Kidney (tissue), 13 donors: ENCODE measurements at regions not wholly inside any gene's neighbourhood (a gene's known extent, or its start where the extent isn't known, plus 50 kb on each side); places are given as distances from the start of the nearest gene placed in this dataset.

Experiments
- DNase-seq, 5 donors: peaks; one replicate each; pipeline ENCODE4 v3.0.0-alpha.2; 2013 to 2020
- FAIRE-seq: peaks from 2 replicates; lab custom pipeline; 2012; peaks lifted over from hg19 to GRCh38; lab: Jason Lieb, UNC
- H3K27ac ChIP-seq, 2 donors: one replicate each; pipeline ENCODE4 v1.7.0; 2013; ENCODE audit warnings: low read depth in 2 of 2, low read length in 2 of 2, inconsistent platforms in 1 of 2
- H3K27me3 ChIP-seq: one replicate; pipeline ENCODE4 v1.7.1; 2013; ENCODE audit warnings: low read length, inconsistent platforms; ENCODE audit not compliant: control insufficient read depth, insufficient read depth
- H3K36me3 ChIP-seq, 3 donors: one replicate each; pipeline versions ENCODE4 v1.7.0 to v1.7.1; 2013; ENCODE audit warnings: low read length in 3 of 3, control low read depth in 1 of 3, inconsistent platforms in 1 of 3; ENCODE audit not compliant: insufficient read depth in 3 of 3, control insufficient read depth in 2 of 3
- H3K4me1 ChIP-seq, 3 donors: one replicate each; pipeline versions ENCODE4 v1.7.0 to v1.7.1; 2013; ENCODE audit warnings: low read length in 3 of 3, inconsistent platforms in 1 of 3, low read depth in 1 of 3; ENCODE audit not compliant: control insufficient read depth in 2 of 3, insufficient read depth in 2 of 3
- H3K4me3 ChIP-seq, 3 donors: one replicate each; pipeline versions ENCODE4 v1.7.0 to v1.8.1; 2013; ENCODE audit warnings: low read length in 3 of 3, control low read depth in 1 of 3, inconsistent platforms in 1 of 3
- H3K9ac ChIP-seq, 3 donors: one replicate each; pipeline versions ENCODE4 v1.7.0 to v1.7.1; 2013; ENCODE audit warnings: low read length in 3 of 3, control low read depth in 1 of 3, inconsistent platforms in 1 of 3
- H3K9me3 ChIP-seq, 3 donors: one replicate each; pipeline versions ENCODE4 v1.7.0 to v1.7.1; 2013; ENCODE audit warnings: low read length in 3 of 3, control low read depth in 1 of 3, inconsistent platforms in 1 of 3; ENCODE audit not compliant: control insufficient read depth in 2 of 3, insufficient read depth in 1 of 3
- CTCF ChIP-seq: IDR thresholded peaks from 3 replicates; pipeline ENCODE4 v1.5.1; 2012; ENCODE audit warnings: mild to moderate bottlenecking, moderate library complexity, borderline replicate concordance; ENCODE audit not compliant: insufficient read depth; ENCODE audit errors: extremely low read depth
- intact Hi-C: fragments of 100-400 bp; cut with DNase I; formaldehyde crosslinking; loops from one replicate; pipeline ENCODE4 v1.11.1; 2022
- donor health status: control.
- donor health status: control.
- donor health status: control.
- donor health status: control.
- donor health status: control.
- donor health status: DM: yes; HTN: yes; CAD: no.
- donor health status: Normal renal cell carcinoma (clear cell type).

DNA sequence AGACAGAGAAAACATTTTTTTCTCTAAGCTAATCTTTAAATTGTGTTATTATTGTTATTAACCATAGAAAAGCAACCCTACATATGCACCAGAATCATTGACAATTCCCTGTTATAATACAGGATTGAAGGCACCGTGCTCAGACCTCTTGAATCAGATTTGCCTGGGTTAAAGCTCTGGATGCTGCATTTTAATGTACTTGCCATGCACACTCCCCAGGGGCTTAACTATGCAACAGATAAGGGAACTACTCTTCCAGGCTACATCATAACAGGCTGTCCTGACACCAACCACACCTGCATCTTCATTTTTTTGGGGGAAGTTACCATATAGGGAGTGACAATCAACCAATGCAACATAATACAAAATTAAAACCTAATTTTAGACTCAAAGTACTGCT lies 1187.6 kb upstream of the CDH8 start:
- H3K9ac ChIP-seq = no peak overlapping the region
- no peak for TF ChIP-seq CTCF
- no peak overlapping the region for H3K27ac ChIP-seq
- no peak for DNase-seq
- no peaks in the 10 kb centered on the region for H3K27me3 ChIP-seq
- intact Hi-C loops = no loop called here
- no peaks in the 10 kb centered on the region for H3K36me3 ChIP-seq
- FAIRE-seq = no peak
- no peak overlapping the region for H3K4me3 ChIP-seq
- H3K9me3 ChIP-seq = no peaks in the 10 kb centered on the region
- H3K4me1 ChIP-seq = no peaks in the 10 kb centered on the region

DNA sequence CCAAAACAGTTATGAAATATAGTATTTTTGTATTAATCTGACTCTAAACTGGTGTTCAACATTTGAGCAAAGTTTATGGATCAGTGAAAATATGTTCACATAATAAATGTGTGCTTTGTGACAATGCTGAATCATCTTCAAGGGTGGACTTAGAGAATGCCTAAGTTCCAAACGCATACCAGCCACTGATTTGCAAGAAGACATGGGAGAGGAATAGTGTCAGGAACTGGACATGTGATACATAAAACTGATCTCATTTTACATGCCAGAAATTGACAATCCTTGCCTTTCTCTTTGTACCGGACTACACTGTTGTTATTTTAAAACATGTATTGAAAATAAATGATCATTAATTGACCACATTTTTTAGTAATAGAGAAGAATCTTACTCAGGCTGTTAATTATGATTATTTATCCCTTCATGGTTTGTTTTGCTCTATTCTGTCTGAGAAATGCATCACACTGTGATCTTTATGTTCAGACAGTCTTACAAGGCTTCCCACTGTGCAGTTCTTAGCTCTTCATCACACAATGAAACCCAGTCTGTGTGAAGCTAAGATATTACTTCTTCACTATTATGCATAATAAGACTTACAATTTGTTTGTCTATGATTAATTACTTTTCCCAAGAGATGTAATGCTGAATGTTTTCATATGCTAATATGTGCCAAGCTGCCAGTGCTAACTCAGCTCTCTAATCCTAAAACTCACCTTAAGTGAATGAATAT lies 1180.6 kb upstream of the CDH8 start:
- Histone ChIP-seq H3K27ac (no peak overlapping the region), H3K4me1 (no peaks in the 10 kb centered on the region), H3K4me3 (no peak overlapping the region), H3K9me3 (no peaks in the 10 kb centered on the region), H3K36me3 (no peaks in the 10 kb centered on the region), H3K27me3 (no peaks in the 10 kb centered on the region), H3K9ac (no peak overlapping the region)
- no peak for TF ChIP-seq CTCF
- DNase-seq (no peak), FAIRE-seq (no peak)
- intact Hi-C loops = no loop called here

DNA sequence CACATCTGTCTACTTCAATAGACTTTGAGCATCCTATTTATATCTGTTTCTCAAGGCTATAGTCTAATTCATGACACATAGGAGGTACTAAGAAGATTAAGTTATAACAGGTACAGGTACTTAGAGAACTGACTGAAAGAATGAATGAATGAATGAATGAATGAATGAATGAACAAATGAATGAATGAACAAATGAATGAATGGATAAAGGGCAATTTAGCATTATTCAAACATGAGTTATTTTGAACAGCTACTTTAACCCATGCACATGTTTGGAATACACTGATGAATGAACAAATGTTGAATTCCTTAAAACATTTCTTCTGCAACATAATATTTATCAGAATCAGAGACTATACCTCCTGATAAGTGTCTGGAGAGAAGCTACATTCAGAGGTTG lies 1165.6 kb upstream of the CDH8 start:
- no peaks in the 10 kb centered on the region for H3K4me1 ChIP-seq
- H3K36me3 ChIP-seq = no peaks in the 10 kb centered on the region
- DNase-seq (no peak), FAIRE-seq (no peak)
- intact Hi-C loops = no loop called here
- no peaks in the 10 kb centered on the region for H3K9me3 ChIP-seq
- no peak overlapping the region for H3K4me3 ChIP-seq
- TF ChIP-seq CTCF = no peak
- H3K27me3 ChIP-seq = no peaks in the 10 kb centered on the region
- H3K9ac ChIP-seq = no peak overlapping the region
- H3K27ac ChIP-seq = no peak overlapping the region

DNA sequence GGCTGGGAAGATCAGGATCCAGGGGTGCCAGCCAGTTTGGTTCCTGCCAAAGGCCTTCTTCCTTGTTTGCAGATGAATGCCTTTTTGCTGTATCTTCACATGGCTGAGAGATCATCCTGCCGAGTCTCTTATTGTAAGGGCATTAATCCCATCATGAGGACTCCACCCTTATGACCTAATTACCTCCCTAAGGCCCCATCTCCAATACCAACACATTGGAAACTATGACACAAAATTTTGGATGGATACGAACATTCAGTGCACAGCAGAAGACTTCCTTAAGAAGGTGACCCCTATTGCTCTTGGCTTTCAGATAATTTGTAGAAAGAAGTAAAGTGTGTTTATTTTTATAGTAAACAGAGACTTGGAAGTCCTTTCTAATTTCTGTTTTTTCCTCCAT lies 1164.7 kb upstream of the CDH8 start:
- H3K4me1 ChIP-seq = no peaks in the 10 kb centered on the region
- no peak overlapping the region for H3K4me3 ChIP-seq
- no peak overlapping the region for H3K27ac ChIP-seq
- H3K36me3 ChIP-seq = no peaks in the 10 kb centered on the region
- intact Hi-C loops = no loop called here
- DNase-seq (no peak), FAIRE-seq (no peak)
- H3K9me3 ChIP-seq = no peaks in the 10 kb centered on the region
- H3K27me3 ChIP-seq = no peaks in the 10 kb centered on the region
- no peak overlapping the region for H3K9ac ChIP-seq
- TF ChIP-seq CTCF = no peak
